GM23248 (cell line): ENCODE measurements at regions not wholly inside any gene's neighbourhood (a gene's known extent, or its start where the extent isn't known, plus 50 kb on each side); places are given as distances from the start of the nearest gene placed in this dataset.

ENCODE experiments used
- DNase-seq: peaks from one replicate; pipeline ENCODE4 v3.0.0-alpha.2; 2015
- H2AFZ ChIP-seq: fragments of 200-600 bp; sonication (generic); 2 replicates; pipeline ENCODE4 v1.6.1; 2016; ENCODE audit warnings: antibody characterized with exemption
- H3F3A ChIP-seq: fragments of 200-600 bp; sonication (generic); 2 replicates; pipeline ENCODE4 v1.6.1; 2016; ENCODE audit warnings: mild to moderate bottlenecking, antibody characterized with exemption, mixed run types; ENCODE audit not compliant: insufficient read depth
- H3K27ac ChIP-seq: fragments of 200-600 bp; sonication (generic); 2 replicates; pipeline ENCODE4 v1.5.1; 2016; ENCODE audit warnings: mild to moderate bottlenecking
- H3K27me3 ChIP-seq: fragments of 200-600 bp; sonication (generic); replicated peaks from 2 replicates; pipeline ENCODE4 v1.6.1; 2016; ENCODE audit warnings: mild to moderate bottlenecking; ENCODE audit not compliant: insufficient read depth
- H3K36me3 ChIP-seq: fragments of 200-600 bp; sonication (generic); 2 replicates; pipeline ENCODE4 v1.6.1; 2016; ENCODE audit warnings: low read depth, mild to moderate bottlenecking
- H3K4me1 ChIP-seq: fragments of 200-600 bp; sonication (generic); 2 replicates; pipeline ENCODE4 v1.6.1; 2016; ENCODE audit warnings: mild to moderate bottlenecking; ENCODE audit not compliant: insufficient read depth
- H3K4me2 ChIP-seq: fragments of 200-600 bp; sonication (generic); one replicate; pipeline ENCODE4 v1.6.1; 2016; ENCODE audit warnings: mild to moderate bottlenecking; ENCODE audit not compliant: unreplicated experiment
- H3K4me3 ChIP-seq: fragments of 200-600 bp; sonication (generic); 2 replicates; pipeline ENCODE4 v1.5.1; 2016; ENCODE audit warnings: mild to moderate bottlenecking
- H3K79me2 ChIP-seq: fragments of 200-600 bp; sonication (generic); 2 replicates; pipeline ENCODE4 v1.6.1; 2016; ENCODE audit warnings: mild to moderate bottlenecking; ENCODE audit not compliant: insufficient read depth
- H3K9ac ChIP-seq: fragments of 200-600 bp; sonication (generic); 2 replicates; pipeline ENCODE4 v1.6.1; 2016; ENCODE audit warnings: mild to moderate bottlenecking
- H3K9me2 ChIP-seq: fragments of 200-600 bp; sonication (generic); 2 replicates; pipeline ENCODE4 v1.6.1; 2016; ENCODE audit warnings: mixed run types, mild to moderate bottlenecking, moderate library complexity; ENCODE audit not compliant: insufficient read depth
- H3K9me3 ChIP-seq: fragments of 200-600 bp; sonication (generic); one replicate; pipeline ENCODE4 v1.6.1; 2017; ENCODE audit warnings: low read depth
- H4K20me1 ChIP-seq: fragments of 200-600 bp; sonication (generic); 2 replicates; pipeline ENCODE4 v1.6.0; 2016; ENCODE audit not compliant: insufficient read depth
- EZH2 ChIP-seq: fragments of 200-600 bp; sonication (generic); IDR thresholded peaks from 2 replicates; pipeline ENCODE4 v1.6.1; 2018; ENCODE audit warnings: antibody characterized with exemption, mild to moderate bottlenecking; ENCODE audit not compliant: insufficient read depth, poor library complexity, severe bottlenecking
- EZH2phosphoT487 ChIP-seq: fragments of 200-600 bp; sonication (generic); IDR thresholded peaks from 2 replicates; pipeline ENCODE4 v1.6.1; 2018; ENCODE audit warnings: antibody characterized with exemption, moderate library complexity, mild to moderate bottlenecking, low read depth; ENCODE audit not compliant: insufficient read depth
- WGBS, 2 experiments: methylation state at CpG; one replicate each; pipeline ENCODE4 v1.1.6; 2015 to 2017; ENCODE audit warnings: low lambda C conversion rate in 2 of 2, low coverage in 1 of 2; ENCODE audit errors: missing lambda C conversion rate in 2 of 2; 5-methylcytosine and 5-hydroxymethylcytosine counted together
- in situ Hi-C: fragments of 300-500 bp; cut with MboI; formaldehyde crosslinking; loops from 2 replicates; pipeline ENCODE4 v1.15.0; 2020

DNA sequence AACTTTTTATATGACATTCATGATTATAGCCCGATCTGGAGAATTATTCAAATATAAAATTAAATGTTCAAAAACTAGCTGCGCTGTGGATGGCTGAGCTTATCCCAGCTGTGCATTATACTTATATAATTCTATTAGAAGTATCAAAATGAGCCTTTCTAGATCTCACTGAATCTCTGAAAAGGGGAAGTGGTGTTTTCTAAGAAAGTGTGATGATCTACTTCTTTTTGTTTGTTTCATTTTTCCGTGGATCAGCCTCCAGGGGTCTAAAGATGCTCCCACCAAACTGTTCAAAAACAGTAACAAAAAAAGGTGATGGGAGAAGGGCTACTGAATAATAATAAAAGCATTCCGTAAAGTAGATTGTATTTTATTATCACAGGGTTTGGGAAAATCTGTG, 411.3 kb upstream of the PSMD7 start:
- no peak overlapping the region for H3K9ac ChIP-seq
- no peaks in the 10 kb centered on the region for H3K9me3 ChIP-seq
- H3K79me2 ChIP-seq, result no peaks in the 10 kb centered on the region
- no peak overlapping the region for H3K4me2 ChIP-seq
- peaks cover 34% of the 10 kb centered on the region for H3K27me3 ChIP-seq
- no peak overlapping the region for H2AFZ ChIP-seq
- WGBS, 2 experiments, result 68 to 72% methylated on average over 4 of the region's 4 CpGs
- no peaks in the 10 kb centered on the region for H3F3A ChIP-seq
- H3K4me3 ChIP-seq, result no peak overlapping the region
- H3K36me3 ChIP-seq, result no peaks in the 10 kb centered on the region
- no peak overlapping the region for H3K27ac ChIP-seq
- H3K9me2 ChIP-seq, result no peaks in the 10 kb centered on the region
- no peaks in the 10 kb centered on the region for H4K20me1 ChIP-seq
- no peak for DNase-seq
- no peaks in the 10 kb centered on the region for H3K4me1 ChIP-seq
- in situ Hi-C loops, result no loop called here
- TF ChIP-seq EZH2 (no peak), EZH2phosphoT487 (no peak)

DNA sequence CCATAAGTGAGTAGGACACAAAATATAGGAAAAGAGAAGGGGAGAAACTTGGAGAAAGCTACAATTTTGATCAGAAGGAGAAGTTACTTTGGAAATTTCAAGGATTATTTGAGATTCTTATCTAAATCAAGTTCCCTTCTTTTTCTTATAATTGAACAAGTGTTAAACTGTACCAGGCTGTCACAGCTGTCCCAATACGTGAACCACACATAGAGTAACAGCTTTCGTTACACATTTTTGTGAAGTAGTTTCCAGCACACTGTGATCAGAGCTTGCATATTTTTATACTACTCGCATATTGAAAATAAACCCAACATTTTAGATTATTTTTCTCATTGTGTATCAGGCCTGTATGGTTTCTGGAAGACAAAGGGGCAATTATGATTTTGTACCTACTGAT, 412.8 kb upstream of the PSMD7 start:
- Histone ChIP-seq H2AFZ (no peak overlapping the region), H3K79me2 (no peaks in the 10 kb centered on the region), H3K9me3 (no peaks in the 10 kb centered on the region), H3K27me3 (peaks cover 31% of the 10 kb centered on the region), H3K9me2 (no peaks in the 10 kb centered on the region), H4K20me1 (no peaks in the 10 kb centered on the region), H3K4me3 (no peak overlapping the region), H3K27ac (no peak overlapping the region), H3K36me3 (no peaks in the 10 kb centered on the region), H3F3A (no peaks in the 10 kb centered on the region), H3K4me2 (no peak overlapping the region), H3K9ac (no peak overlapping the region), H3K4me1 (no peaks in the 10 kb centered on the region)
- TF ChIP-seq EZH2, result no peak
- WGBS, 2 experiments, result 53 to 64% methylated on average over 3 of the region's 3 CpGs
- in situ Hi-C loops, result no loop called here
- no peak for DNase-seq

DNA sequence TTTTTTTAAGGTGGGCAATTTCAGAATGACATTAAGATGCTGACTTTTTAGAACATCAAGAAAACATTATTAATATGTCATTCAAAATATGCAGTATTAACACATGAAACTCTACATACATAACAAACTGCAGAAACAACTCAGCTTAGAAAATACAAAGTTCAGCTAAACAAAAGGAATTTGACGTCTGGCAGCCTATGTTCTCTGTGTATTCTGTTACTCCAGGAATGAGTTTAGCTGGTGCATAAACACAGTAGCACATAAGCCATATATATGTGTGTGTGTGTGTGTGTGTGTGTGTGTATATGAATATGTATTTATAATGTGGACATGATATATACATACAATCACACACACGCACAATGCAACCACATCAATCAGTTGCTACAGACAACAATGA, 413.5 kb upstream of the PSMD7 start:
- DNase-seq, result no peak
- WGBS, 2 experiments, result 57 to 60% methylated on average over 2 of the region's 2 CpGs
- Histone ChIP-seq H3K4me3 (no peak overlapping the region), H4K20me1 (no peaks in the 10 kb centered on the region), H3K79me2 (no peaks in the 10 kb centered on the region), H3K27me3 (peaks cover 31% of the 10 kb centered on the region), H3K4me1 (no peaks in the 10 kb centered on the region), H3K4me2 (no peak overlapping the region), H3K27ac (no peak overlapping the region), H2AFZ (no peak overlapping the region), H3K9me2 (no peaks in the 10 kb centered on the region), H3K36me3 (no peaks in the 10 kb centered on the region), H3F3A (no peaks in the 10 kb centered on the region), H3K9ac (no peak overlapping the region), H3K9me3 (no peaks in the 10 kb centered on the region)
- in situ Hi-C loops, result no loop called here
- TF ChIP-seq EZH2phosphoT487, result no peak
- no peak for TF ChIP-seq EZH2

DNA sequence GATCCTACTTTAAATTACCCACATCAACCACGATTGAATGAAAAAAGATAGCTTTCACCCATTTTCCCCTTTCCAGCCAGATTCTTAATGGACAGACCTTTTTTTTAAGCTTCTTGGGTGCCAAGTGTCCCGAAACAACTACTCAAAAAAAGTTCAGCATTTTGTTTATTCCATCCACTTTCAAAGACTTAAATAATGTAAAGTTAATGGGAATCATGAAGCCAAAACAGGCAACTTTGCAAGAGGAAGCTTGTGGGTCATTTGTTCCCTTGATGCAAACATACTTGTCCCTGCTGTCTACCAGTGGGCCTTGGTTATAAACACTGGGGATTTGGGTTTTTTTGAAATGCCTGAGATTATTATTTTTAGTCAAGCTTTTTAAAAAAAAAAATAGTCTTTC, 414.0 kb upstream of the PSMD7 start:
- TF ChIP-seq EZH2, result no peak
- TF ChIP-seq EZH2phosphoT487, result no peak
- Histone ChIP-seq H3K4me2 (no peak overlapping the region), H2AFZ (no peak overlapping the region), H3K27me3 (peaks cover 31% of the 10 kb centered on the region), H4K20me1 (no peaks in the 10 kb centered on the region), H3K9me3 (no peaks in the 10 kb centered on the region), H3F3A (no peaks in the 10 kb centered on the region), H3K27ac (no peak overlapping the region), H3K9me2 (no peaks in the 10 kb centered on the region), H3K9ac (no peak overlapping the region), H3K4me3 (no peak overlapping the region), H3K79me2 (no peaks in the 10 kb centered on the region), H3K4me1 (no peaks in the 10 kb centered on the region), H3K36me3 (no peaks in the 10 kb centered on the region)
- in situ Hi-C loops, result no loop called here
- 37 to 48% methylated on average over 2 of the region's 2 CpGs for WGBS, 2 experiments
- DNase-seq, result no peak

DNA sequence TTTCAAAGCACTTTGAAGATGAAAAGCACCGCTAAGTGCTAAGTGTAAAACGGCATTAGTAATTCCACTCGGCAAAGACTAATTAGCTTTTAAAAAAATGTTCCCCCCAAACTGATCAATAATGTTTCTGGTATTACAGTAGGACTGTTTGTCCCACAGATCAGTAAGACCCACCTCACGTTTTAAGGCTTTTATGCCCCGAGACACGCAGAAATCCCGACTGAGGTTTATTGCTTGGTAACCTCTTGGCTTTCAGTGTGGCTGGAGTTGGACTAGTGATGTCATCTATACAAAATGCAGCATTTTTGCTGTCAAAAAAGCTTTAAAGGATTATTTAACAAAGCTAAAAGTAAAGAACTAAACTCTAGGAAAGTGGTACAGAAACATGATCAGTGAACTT, 414.6 kb upstream of the PSMD7 start:
- WGBS, 2 experiments, result 56 to 60% methylated on average over 7 of the region's 7 CpGs
- no peaks in the 10 kb centered on the region for H4K20me1 ChIP-seq
- in situ Hi-C loops, result no loop called here
- H3K36me3 ChIP-seq, result no peaks in the 10 kb centered on the region
- H3K4me3 ChIP-seq, result no peak overlapping the region
- no peak overlapping the region for H3K4me2 ChIP-seq
- no peak for DNase-seq
- H3K9ac ChIP-seq, result no peak overlapping the region
- no peak overlapping the region for H2AFZ ChIP-seq
- H3K27me3 ChIP-seq, result peaks cover 27% of the 10 kb centered on the region
- H3K79me2 ChIP-seq, result no peaks in the 10 kb centered on the region
- no peaks in the 10 kb centered on the region for H3K9me3 ChIP-seq
- no peaks in the 10 kb centered on the region for H3K9me2 ChIP-seq
- TF ChIP-seq EZH2phosphoT487, result no peak
- TF ChIP-seq EZH2, result no peak
- H3K27ac ChIP-seq, result no peak overlapping the region
- no peaks in the 10 kb centered on the region for H3K4me1 ChIP-seq
- H3F3A ChIP-seq, result no peaks in the 10 kb centered on the region
